Right forelimb (tissue), 1 donor: ENCODE measurements at regions not wholly inside any gene's neighbourhood (a gene's known extent, or its start where the extent isn't known, plus 50 kb on each side); places are given as distances from the start of the nearest gene placed in this dataset.

ENCODE experiments used
- DNase-seq: peaks from one replicate; pipeline ENCODE4 v3.0.0-alpha.2; 2018

DNA sequence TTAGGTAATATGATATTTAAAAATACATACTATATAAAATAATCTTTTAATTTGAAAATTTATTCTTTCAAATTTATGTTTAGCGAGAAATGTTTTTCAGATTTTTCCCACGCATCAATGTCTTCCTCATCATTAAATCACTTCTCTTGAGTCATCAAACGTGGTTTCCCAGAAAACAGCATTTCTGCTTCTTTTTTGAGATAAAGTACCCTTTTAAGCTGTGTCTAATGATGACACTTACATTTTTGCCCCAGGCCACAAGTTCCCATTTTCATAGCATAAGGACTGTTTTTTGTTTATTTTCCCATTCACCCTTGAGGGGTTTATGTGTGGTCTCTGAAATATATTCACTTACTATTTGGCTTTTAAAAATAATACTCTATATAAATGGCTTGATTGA, 139.0 kb upstream of the HS3ST3A1 start:
- DNase-seq = no peak

DNA sequence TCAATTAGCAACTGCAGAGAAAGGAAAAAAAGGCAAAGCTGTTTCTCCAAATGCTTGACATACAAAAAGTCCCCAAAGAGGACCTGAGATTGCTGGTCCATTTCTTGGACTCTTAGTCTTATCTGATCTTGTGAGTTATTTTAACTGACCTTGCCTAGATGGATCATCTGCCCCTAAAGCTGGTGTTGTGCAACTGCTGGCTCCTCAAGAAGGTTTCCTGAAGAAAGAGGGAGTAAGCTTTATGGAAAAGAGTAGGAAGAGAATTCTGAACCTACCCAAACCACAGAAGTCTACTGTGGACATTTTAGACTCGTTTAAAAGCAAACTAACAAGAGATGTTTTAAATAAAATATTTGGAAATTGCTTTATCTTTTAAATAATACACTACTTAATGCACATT, 140.0 kb upstream of the HS3ST3A1 start:
- no peak for DNase-seq

DNA sequence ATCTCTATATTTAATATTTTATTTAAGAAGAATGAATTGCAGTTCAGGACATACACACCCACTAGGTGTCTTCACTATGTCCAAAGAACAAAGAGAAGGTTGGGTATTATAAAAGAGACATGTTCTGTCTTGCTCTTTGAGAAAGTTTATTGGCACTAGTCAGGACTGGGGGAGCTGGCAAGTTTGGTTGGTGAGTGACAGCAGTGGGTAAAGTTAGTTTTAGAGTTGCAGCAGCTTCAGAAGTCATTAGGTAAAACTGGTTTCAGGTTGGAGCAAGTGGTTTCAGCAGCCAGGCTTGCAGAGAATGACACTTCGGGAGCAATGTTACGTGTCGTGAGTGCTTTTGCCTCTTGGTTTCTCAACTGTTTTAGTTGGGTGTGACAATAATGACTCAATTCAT, 142.2 kb upstream of the HS3ST3A1 start:
- DNase-seq = no peak

DNA sequence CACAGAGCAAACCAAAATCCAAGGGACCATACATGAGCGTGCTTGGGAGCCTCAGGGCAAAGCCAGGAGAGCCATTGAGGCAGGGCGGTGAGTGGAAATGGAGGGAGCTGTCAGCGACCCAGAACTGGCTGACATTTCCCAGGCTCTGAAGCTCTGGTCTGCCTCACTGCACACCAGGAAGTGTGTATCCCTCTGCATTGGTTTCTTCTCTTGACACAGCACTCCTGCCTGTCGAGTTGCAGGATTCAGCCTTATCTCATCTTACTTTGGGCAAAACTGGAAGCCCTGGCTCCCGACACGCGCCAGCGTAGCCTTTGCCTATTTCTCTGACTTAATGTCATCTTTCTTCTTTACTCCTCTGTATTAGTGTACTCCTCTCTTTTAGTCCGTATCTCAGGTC, 144.7 kb upstream of the HS3ST3A1 start:
- DNase-seq = no peak

DNA sequence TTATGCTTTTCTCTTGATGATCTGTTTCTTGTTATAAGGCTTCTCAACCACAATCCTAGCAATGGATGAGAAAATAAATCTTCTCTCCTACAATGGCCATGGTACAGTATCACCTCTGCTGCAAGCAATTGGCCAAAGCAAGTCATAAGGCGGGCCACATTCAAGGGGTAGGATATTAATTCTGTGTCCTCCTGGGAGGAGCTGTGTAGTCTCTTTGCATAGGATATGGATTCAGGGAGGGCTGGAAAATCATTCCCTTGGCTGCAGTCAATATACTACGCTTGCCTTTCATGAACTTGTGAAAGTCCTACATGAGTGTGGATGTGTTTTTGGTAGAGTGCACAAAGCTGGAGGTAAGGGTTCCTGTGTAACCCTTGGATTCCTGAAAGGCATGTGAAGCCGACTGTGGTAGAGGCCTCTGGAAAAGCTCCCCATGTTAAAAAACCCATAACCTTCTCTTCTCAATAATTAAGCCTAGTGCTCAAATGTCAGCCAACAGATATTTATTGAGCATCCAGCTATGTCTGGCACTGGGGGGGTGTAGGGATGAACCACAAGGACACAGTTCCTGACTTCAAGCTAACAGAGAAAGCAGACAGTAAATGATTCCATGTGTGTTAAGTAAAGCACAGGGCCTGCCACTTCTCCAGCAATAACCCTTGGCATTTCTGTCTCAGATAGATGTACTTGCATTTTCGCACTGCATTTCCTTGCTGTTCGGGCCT, 147.6 kb upstream of the HS3ST3A1 start:
- DNase-seq = no peak

DNA sequence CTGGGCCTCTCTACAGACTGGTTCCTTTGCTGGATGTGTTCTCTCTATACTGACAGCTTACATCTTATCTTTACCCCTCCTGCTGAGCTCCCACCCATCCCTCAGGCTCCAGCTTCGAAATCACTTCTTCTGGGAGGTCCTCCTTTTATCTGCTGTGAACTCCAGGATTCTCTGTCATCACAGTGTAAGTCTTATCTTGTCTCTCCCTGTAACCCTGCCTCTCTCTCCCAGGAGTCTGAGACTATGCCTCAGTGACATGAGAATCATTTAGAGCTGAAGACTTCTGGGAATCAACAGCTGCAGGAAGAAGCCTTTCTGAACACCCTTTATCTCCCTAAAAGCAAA, 148.1 kb upstream of the HS3ST3A1 start:
- DNase-seq = no peak

DNA sequence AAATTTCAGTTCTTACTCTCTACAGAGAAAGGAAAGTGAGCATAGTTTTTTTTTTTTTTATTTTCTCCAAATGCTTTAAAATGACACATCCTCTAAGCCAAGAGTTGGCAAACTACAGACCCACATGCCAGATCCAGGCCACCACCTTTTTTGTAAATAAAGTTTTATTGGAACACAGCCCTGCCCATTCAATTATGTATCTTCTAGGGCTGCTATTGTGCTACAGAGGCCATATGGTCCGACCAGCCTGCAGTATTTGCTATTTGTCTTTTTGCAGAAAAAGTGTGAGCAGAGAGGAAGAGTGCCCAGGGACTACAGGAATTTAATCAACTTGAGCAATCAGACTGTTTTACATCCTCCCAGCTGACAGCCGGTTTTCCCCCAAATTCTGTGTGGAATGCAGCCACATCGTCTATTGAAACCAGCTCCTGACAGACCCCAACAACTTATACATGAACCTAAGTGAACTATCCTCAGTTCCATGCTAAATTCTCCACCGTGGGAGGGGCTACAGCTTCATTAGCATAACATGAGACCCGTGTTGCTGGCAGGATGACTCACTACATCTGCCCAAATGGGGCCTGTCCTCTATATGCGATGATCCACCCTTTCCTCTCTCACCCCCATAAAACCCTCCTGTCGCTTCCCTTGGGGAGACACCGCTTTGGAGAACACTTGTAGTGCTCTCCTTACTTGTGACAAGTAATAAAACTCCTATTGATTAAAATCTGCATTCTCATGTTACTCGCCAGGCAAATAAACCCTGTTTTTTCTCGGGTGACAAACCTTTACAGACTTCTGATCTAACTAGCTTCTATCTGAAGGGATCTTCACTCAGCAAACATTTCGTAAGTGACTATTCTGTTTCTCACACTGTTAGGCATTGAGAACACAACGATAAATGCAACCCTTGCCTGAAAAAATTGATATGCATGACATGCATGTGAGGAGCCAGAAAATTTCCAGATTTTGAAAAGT, 149.4 kb upstream of the HS3ST3A1 start:
- no peak for DNase-seq

DNA sequence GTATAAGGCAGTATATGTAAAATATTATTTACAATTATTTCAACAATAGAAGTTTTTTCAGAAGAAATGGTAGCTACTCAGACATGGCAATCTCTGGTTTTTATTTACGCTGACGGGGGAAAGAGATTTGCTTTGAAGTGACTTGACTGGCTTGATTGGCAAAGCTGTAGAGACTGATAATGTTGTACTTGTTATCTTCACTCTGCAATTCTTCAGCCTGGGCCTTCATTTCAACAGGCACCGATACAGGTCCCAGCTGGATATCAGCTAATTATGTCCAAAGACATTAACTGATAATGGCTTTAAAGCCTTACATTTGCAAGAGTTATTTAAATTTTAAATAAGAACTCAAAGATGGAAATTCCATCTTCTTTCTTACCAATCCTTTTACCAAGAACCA, 151.4 kb upstream of the HS3ST3A1 start:
- DNase-seq = no peak

DNA sequence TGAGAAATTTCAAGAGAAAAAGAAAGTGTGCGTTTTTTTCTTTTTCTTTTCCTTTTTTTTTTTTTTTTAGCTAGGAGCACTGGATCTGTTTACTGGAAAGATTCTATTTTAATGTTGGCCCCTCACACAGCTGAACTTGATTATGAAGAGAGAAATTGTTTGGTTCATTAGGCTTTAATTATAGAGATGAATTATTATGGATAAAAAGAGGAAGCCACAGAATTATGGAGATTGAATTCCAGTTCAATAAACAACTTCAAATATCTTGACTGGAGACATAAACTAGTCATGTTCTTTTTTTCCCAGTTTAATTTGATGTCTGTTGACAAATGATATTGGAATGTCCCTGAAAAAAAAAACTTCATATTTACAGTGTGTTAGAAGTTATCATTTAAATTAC, 152.0 kb upstream of the HS3ST3A1 start:
- DNase-seq = no peak

DNA sequence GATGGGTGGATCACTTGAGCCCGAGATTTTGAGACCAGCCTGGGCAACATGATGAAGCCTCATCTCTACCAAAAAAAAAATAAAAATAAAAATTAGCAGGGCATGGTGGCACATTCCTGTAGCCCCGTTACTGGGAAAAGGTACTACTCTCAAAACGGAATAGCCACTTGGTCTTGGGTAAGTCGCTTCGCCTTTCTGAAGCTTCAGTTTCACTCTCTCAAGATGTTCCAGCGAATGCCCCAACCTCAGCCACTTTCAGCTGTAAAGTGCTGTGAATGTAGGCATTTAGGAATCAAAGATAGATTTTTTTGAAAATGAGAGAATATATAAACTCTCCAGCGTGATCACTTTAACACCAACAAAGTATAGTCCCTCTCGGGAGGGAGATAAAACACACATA, 154.1 kb upstream of the HS3ST3A1 start:
- DNase-seq = no peak

DNA sequence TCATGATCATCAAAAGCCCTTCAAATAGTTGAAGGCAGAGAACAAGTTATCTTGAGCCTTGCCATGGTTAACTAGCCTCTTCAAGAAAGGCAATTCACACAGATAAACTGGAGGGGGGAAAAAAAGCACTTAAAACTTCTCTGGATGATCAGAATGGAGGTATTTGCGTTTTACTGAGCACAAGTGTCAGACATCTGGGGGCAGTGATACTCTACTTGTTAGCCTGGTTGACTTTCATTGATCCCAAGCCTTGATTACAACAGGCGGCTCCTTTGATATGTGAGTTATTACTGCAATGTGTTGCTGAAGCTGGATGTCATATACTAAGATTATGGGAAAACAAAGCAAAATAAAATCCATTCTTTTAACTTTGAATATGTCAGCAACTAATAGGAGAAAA, 155.0 kb upstream of the HS3ST3A1 start:
- no peak for DNase-seq

DNA sequence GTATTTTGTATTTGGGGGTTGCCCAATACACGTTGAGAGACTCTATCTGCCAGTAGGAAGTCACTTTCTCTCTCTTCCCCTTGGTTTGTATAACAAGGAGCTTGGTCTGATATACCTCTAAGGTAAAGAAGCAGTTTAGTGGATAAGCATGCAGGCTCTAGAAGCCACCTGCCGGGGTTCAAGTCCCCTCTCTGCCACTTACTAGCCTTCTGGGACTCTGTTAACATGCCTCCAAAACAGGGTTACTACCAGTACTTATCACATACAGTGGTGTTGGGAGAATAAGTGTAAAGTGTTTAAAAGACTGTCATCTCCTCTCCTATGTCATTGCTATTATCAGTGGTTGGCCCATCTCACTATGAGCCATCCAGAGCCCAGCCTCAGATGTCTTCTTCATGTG, 156.1 kb upstream of the HS3ST3A1 start:
- no peak for DNase-seq

DNA sequence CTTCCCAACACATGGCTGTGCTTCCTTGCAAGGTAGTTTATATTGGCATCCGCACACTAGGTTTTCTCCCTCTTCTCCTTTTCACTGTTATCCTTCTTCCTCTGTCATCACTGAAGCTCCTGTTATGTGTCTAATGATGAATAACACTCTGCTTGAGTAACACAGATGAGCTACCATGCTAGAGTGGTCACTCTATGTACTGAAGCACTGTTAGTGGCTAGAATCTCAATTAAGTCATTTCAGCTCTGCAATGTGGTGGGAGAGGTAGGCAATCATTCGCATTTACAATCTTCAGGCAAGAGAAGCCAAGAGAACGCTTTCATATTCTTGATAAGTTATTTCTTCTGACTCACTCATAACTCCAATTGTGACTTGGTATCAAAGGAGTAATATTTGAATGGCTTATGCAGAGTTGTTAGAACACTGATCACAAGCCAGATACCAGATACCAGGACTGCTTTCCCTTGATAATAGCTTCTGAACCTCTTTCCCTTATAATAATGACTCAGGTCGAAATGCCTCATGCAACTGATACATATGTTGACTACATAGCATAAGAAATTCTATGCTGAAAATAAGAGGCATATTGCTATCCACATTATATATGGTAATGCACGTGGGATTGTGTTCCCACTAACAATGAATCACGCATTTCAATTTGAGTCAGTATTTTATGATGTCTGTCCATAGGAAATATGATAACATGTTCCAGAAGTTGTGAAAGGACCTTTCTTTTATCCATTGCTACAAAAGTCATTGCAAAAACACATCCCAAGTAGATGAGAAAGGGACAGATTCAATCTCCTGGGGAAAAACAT, 158.0 kb upstream of the HS3ST3A1 start:
- no peak for DNase-seq

DNA sequence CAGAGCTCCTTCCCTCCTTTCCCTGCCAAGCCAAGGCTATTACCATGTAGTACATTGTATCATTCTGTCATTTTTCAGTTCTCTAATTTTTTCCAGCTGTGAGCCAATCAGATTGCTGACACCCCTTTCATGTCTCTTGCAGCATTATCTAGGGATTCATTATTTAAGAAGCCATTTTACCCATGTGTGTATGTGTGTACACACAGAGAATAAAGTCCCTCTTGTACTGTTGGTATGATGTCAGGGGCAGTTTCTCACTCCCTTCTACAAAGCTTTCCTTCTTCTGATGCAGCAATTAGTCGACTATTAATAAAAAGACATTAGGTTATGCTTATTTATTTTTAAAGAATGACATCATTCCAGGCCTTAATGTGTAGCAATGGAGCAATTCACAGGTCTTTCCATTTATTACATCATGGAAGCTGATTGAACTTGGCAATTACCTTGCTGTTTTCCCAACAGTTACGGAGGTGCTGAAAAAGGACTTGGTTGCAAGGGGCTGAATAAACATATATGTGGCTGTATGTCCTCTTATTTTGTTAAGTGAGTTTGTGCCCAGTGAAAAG, 159.4 kb upstream of the HS3ST3A1 start:
- no peak for DNase-seq

DNA sequence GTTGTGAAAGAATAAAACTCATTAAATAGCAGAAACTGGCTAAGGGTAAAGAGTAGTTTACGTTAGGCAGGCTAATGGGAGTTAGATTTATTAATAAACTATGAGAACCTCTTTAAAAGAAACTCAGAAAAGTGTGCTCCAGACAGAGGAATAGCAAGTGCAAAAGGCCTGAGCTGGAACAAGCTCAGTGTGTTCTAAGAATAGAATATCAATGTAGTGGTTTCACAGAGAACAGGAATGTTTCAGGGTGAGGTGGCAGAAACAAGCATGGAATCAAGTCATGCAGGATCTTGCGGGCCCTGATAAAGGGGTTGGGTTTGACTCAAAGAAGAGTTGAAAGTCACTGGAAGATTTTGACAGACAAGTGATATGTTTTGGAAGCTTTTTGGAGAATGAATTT, 164.0 kb upstream of the HS3ST3A1 start:
- no peak for DNase-seq

DNA sequence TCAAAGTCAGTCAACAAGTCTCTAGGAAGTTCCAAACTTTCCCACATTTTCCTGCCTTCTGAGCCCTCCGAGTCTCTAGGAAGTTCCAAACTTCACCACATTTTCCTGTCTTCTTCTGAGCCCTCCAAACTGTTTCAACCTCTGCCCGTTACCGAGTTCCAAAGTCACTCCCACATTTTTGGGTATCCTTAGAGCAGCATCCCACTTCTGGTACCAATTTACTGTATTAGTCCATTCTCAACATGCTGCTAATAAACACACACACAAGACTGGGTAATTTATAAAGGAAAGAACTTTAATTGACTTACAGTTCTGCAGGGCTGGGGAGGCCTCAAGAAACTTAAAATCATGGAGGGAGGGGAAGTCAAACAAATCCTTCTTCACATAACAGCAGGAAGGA, 169.0 kb upstream of the HS3ST3A1 start:
- DNase-seq = no peak

DNA sequence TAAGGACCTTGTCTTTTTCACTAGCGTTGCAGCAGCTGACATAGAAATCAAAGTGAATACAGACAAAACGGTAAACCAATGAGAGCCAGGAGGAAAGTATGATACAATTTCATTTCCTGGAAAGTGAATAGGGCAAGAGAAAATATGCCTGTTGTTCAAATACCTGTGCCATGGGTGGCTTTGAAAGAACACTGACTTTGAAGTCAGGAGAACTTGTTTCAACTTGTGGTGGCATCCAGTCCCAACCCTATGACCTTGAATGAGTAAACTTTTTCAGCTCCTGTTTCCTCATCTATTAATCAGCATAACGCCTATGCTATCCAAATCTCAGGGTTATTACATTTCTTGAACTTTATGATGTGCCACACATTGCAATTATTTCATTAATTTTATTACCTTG, 173.7 kb upstream of the HS3ST3A1 start:
- no peak for DNase-seq

DNA sequence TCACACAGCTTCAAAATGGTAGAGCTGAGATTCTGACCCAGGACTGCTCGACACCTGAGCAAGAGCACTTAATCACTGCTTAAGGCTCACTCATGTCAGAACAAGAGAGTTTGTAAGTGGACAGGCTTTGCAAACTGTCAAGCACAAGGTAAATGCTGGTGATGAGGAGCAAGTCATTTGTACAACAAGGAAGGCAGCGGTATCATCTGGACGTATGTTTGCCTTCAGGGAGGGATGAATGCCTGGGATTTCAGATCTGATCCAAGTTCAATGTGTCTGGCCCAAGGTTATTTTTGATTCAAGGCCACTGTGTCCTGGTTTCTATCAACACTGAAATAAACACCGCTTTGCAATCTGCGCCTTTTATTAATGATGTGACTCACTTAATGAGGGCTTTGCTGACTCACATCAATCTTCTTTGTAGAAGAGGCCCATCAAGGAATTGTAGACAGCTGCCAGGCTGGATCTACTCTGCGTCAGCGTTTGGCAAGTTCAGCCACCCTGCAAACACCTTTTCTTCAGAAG, 174.4 kb upstream of the HS3ST3A1 start:
- DNase-seq = no peak

DNA sequence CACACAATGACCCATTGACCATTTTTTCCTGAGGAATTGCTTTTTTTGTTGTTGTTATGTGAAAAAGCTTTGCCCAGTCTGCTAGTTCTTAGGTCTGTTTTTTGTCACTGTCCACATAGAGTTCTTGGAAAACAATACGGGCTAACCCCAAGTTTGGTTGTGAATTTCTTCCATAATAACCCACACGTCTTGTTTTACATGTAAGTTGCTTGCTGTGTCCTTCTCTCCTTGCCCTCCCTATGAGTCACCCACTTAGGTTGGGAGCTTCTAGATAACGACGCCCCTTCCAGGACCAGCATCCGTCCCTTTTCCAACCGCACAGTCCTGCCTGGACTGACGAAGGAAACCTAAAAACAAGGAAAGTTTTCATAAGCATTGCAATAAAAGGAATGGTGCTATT, 175.3 kb upstream of the HS3ST3A1 start:
- DNase-seq = no peak

DNA sequence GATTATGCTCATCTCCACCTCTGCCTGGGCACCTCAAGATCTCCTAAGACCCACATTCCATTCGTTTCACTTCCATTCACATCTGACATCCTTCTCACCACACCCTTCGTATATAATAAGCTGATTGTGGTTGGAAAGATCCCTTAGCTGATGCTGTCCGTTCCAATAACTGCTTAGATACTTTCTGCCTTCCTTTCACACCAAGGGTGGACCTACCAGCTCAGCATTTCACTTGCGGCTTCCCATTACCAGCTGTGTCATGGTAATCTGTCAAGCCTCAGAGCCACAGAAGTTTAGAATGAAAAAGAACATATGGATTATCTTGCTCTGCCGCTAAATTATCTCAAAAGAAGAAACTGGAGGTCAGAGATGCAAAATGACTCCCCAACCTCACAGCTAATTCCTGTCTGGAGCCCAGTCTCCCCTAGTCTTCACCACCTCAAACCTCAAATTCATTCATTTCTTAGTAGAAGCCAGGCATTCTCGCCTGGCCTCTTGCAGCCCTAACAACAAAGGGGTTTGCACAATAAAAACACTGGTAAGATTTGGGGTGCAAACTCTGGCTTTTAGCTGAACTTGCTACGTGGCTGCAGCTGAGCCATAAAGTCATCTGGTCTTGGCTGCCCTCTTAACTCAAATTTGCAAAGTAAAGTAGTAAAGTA, 182.8 kb upstream of the HS3ST3A1 start:
- no peak for DNase-seq

DNA sequence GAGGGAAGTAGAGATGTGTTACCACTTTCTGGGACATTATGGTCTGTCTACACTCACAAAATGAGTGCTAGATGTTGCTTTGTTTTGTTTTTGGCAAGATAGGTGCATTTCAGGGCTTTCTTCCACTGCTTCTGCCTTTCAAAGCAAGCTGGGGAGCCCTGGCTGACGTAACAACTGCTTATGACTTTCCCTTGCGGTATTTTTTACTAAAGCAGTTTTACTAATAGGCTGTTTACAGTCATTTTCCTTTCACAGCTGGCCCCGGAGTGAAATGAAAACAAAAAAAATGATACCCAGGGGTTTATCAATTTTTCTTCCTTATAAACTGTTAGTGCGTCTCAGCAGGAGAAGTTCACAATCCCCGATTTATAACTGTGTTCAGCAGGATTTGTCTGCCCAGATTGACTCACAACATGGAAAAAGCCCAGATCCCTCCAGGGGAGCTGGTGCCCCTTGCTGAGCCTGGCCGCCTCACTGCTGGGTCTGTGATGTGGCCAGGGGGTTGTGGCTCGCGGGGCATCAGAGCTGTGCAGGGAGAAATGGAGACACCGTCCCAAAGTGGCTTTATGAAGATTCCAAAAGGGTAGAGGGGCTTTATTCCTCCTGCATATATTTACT, 184.4 kb upstream of the HS3ST3A1 start:
- no peak for DNase-seq

DNA sequence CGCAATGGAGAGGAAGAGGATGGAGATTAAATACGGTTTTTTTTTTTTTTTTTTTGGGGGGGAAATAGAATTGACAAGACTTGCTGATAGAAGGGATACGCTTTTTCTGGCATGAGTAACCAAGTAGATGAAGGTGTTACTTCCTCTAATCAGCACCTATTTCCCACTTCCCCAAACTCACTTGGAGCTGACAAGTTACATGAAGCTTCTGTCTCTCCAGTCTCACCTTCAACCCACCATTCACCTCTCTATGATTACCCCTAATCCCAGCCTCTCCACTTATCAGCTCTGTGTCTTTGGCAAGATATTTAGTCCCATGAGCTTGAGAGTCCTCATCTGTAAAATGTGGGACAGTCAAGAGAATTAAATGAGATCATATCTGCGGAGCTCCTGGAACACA, 185.9 kb upstream of the HS3ST3A1 start:
- no peak for DNase-seq
